HG02938 (cell line): ENCODE measurements at regions not wholly inside any gene's neighbourhood (a gene's known extent, or its start where the extent isn't known, plus 50 kb on each side); places are given as distances from the start of the nearest gene placed in this dataset.

Source experiments
- ATAC-seq: cut with Tn5 transposase; IDR thresholded peaks from one replicate; pipeline ENCODE4 v1.9.1; 2021; ENCODE audit warnings: mild to moderate bottlenecking, moderate library complexity; ENCODE audit not compliant: unreplicated experiment

- ATAC-seq, result no peak
These were observed 178.2 kb upstream of the CRY1 start for GRCh38 chr12:107271523-107271922.

DNA sequence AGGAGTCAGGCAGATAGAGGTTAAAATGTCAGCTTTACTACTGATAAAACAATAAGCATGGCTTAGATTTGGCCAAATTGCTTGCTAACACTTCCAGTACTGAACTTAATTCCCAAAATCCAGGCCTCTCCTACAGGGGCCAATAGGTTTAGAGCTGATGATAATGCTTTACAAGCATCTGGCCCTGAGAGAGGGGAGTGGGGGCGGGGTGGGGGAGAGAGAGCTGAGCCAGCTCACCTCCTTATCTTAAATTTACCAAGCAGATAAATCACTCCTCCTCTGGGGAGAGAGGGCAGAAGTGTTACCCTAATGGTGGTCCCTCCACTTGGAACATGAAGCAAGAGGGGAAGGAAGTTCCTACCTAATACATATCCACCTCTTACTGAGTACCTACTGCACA is 182.2 kb upstream of the CRY1 start:
- ATAC-seq, result no peak

DNA sequence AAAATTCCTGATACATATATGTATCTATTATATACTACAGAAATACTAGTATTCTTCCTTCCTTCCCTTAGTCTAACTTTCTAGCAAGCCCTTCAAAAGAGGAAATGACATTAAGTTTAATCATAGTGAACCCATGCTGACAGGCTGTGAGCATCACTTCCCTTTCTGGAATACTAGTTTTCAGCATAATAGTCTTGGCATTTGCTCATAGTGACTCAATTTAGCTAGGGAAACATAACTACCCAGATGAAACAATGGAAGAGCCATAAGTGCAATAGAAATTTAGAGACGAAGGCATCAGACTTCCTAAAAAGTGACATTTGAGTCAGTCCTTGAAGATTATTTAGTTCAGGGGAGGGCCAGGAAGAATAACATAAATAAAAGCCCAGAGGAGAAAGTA is 184.5 kb upstream of the CRY1 start:
- no peak for ATAC-seq

GRCh38 chr12:107282628-107283027 is 189.3 kb upstream of the CRY1 start:
- no peak for ATAC-seq

GRCh38 chr12:107283652-107284051 is 190.3 kb upstream of the CRY1 start:
- ATAC-seq, result no peak

DNA sequence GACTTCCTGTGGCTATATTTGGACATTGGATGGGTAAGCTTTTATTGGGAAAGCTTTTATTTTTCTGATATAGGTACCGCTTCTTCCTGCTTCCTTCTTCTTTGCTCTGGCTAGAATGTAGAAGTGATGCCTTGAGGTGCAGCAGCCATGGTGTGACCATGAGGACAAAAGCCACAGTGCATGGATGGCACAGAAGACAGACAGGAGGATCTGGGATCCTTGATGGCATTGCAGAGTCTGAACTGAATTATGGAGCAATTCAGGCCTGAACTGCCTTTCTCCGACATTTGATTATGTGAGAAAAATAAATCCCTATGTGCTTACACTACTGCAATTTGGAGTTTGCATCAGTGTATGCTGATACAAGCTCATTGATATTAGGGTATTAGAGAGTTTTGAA is 191.3 kb upstream of the CRY1 start:
- ATAC-seq, result no peak

- no peak for ATAC-seq
These were observed 194.4 kb upstream of the CRY1 start for GRCh38 chr12:107287436-107288413.

GRCh38 chr12:107288414-107289127 is 195.2 kb upstream of the CRY1 start:
- ATAC-seq, result no peak

DNA sequence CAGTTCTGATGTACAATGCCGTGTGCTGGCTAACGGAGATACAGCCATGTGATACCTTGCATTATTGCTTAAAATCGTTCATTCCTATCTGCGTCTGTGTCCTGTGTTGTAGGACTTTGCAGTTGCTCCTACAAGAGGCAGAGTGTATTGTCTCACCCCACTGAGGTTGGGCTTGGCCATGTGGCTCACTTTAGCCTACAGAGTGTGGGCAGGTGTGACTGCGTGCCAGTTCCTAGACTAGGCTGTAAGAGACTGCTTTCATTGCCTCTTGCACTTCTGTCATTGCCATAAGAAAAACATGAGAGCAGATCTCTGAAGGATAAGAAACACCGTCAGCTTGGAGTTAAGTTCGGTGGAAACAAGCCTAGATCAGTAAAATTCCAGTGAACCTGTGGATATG is 197.7 kb upstream of the CRY1 start:
- no peak for ATAC-seq

- ATAC-seq, result no peak
These were observed 203.3 kb upstream of the CRY1 start for GRCh38 chr12:107296681-107297089.

GRCh38 chr12:107302649-107303341 is 209.4 kb upstream of the CRY1 start:
- no peak for ATAC-seq

- ATAC-seq, result no peak
These were observed 211.5 kb upstream of the CRY1 start for GRCh38 chr12:107304588-107305532.

DNA sequence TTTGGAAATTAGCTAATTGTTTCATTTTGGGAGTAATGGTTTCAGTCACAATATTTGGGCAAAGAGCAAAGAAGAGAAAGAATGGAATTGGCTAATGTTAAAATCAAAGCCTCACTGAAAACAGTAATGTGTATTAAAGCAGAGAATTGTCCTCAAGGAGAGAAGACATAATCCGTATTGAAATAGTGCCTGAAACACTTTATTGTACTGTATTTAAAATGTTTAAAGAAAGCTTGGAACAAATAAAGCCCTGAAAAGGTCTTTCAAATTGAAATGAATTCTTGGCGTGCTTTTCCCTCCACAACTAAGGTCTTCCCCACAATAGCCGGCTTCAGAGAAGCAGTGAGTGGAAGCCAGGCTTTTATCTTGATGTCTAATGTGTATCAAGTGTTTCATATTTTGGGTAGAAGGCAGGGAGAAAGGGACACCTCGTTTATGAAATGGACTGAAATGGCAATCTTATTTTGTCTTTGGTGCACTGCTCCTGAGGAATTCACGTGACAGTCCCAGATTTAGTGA is 212.9 kb upstream of the CRY1 start:
- ATAC-seq, result no peak

DNA sequence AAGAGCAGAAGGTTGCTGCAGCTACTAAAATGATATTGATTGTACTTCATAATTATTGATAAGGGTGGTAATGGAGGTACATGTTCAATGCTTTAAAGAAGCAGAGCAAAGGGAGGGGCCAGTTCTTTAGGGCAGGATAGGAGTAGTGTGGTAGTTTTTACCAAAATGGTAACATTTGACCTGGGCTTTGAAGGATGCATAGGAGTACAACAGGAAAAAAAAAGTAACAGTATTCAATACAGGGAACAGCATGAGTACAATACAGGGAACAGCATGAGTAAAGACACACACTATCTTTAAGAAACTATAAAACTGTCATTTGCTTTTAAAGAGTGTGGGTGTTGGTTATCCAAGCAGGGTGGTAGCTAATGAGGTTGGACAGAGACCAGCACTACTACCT is 215.0 kb upstream of the CRY1 start:
- no peak for ATAC-seq

GRCh38 chr12:107309020-107309419 is 215.7 kb upstream of the CRY1 start:
- ATAC-seq, result no peak

GRCh38 chr12:107310621-107311020 is 217.3 kb upstream of the CRY1 start:
- no peak for ATAC-seq

DNA sequence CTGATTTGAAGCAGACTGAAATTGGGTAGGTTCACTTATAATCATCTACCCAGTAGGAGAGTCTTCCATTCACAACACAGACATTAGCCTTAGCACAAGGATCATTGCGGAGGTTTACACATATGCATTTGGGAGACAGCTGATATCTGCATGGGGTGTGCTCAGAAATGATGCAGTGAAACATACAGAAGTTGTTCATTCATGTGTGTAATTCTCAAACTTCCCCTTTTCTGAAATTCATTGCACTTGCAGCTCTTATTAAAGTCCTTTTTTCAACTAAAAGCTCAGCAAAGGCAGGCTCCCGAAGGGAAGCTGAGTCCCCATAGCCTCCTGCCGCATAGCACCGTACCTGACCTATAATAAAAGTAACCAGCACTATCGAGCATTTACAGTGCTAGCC is 218.3 kb upstream of the CRY1 start:
- no peak for ATAC-seq

GRCh38 chr12:107317751-107318555 is 224.6 kb upstream of the CRY1 start:
- no peak for ATAC-seq

DNA sequence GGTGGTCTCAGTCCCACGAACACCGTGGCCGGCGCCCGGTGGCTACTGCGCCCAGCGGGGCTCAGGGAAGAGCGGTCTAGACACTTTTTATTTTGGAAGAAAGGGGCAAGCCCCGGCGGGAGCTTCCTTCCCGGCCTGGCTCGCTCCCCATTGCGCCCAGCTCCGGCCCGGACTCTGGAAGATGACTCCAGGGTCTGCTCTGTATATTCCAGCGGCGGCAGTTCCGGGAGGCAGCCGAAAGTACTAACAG is 225.1 kb upstream of the CRY1 start:
- no peak for ATAC-seq
